K562 (cell line): ENCODE measurements at regions not wholly inside any gene's neighbourhood (a gene's known extent, or its start where the extent isn't known, plus 50 kb on each side); places are given as distances from the start of the nearest gene placed in this dataset.

ENCODE experiments used
- ATAC-seq: fragments of 200-7000 bp; cut with Tn5 transposase; 3 replicates; pipeline ENCODE4 v1.9.1; 2020; ENCODE audit warnings: moderate library complexity
- BruUV-seq: library from RNA; stranded (reverse); fragments of 400-500 nt; replicated peaks from 2 replicates; lab custom pipeline; 2021; lab: Mats Ljungman, UMichigan
- CTCF ChIA-PET: fragments of 300-600 bp; formaldehyde crosslinking; extraction: SDS; loops from one replicate; lab custom pipeline; 2021; ENCODE audit warnings: low intra/inter-chr PET ratio; lab: Yijun Ruan, JAX
- POLR2A ChIA-PET: fragments of 300-600, 350-650 bp; sonication (Branson Sonifier 250); formaldehyde crosslinking; extraction: SDS; loops from one replicate; lab custom pipeline; 2021; ENCODE audit warnings: antibody characterized with exemption, inconsistent platforms; lab: Yijun Ruan, JAX
- DNase-seq, 4 experiments: peaks; one replicate each; pipeline versions ENCODE4 v3.0.0 to v3.0.0-alpha.2; 2011 to 2018; ENCODE audit warnings: low spot score in 3 of 4, mixed read lengths in 3 of 4; ENCODE audit errors: extremely low read depth in 1 of 4
- FAIRE-seq: peaks from 2 replicates; lab custom pipeline; 2011; peaks lifted over from hg19 to GRCh38; lab: Jason Lieb, UNC
- H2AFZ ChIP-seq: 2 replicates; pipeline ENCODE4 v1.6.0; 2011; ENCODE audit warnings: low read depth, low read length, control low read depth, inconsistent platforms
- H3K27ac ChIP-seq: fragments of 200-600 bp; 3 replicates; pipeline ENCODE4 v1.8.0; 2011; ENCODE audit warnings: low read depth, mild to moderate bottlenecking, control low read depth, inconsistent platforms, low read length, moderate library complexity, mixed read lengths; ENCODE audit errors: extremely low read depth
- H3K27me3 ChIP-seq, 2 experiments: fragments of 300-600 bp in 1 of 2; 2 replicates in 1 of 2; 3 replicates in 1 of 2; pipeline versions ENCODE4 v1.6.0 to v1.8.0; 2011; ENCODE audit warnings: inconsistent platforms in 2 of 2, low read length in 2 of 2, mild to moderate bottlenecking in 1 of 2, mixed read lengths in 1 of 2, moderate library complexity in 1 of 2; ENCODE audit not compliant: control insufficient read depth in 2 of 2, insufficient read depth in 2 of 2
- H3K36me3 ChIP-seq: fragments of 300-600 bp; 3 replicates; pipeline ENCODE4 v1.8.0; 2011; ENCODE audit warnings: mild to moderate bottlenecking, low read length, inconsistent platforms; ENCODE audit not compliant: control insufficient read depth, insufficient read depth
- H3K4me1 ChIP-seq, 2 experiments: fragments of 200-600 bp in 1 of 2; replicated peaks in 1 of 2; 2 replicates in 1 of 2; 3 replicates in 1 of 2; pipeline versions ENCODE4 v1.5.1 to v1.8.0; 2011; ENCODE audit warnings: inconsistent platforms in 2 of 2, low read length in 2 of 2, mild to moderate bottlenecking in 1 of 2, mixed read lengths in 1 of 2, moderate library complexity in 1 of 2; ENCODE audit not compliant: control insufficient read depth in 2 of 2, insufficient read depth in 2 of 2
- H3K4me2 ChIP-seq: 2 replicates; pipeline ENCODE4 v1.6.1; 2011; ENCODE audit warnings: low read length, control low read depth, inconsistent platforms, mixed read lengths; ENCODE audit not compliant: insufficient read depth
- H3K4me3 ChIP-seq: fragments of 200-600 bp; sonication (generic), shearing (Covaris generic); 2 replicates; pipeline ENCODE4 v1.5.1; 2016; ENCODE audit warnings: control low read depth, inconsistent platforms
- H3K79me2 ChIP-seq: fragments of 200-600 bp; 3 replicates; pipeline ENCODE4 v1.8.0; 2011; ENCODE audit warnings: low read length, inconsistent platforms; ENCODE audit not compliant: control insufficient read depth, insufficient read depth
- H3K9ac ChIP-seq, 2 experiments: 2 replicates each; pipeline versions ENCODE4 v1.6.0 to v1.6.1; 2011; ENCODE audit warnings: low read depth in 2 of 2, low read length in 2 of 2, control low read depth in 1 of 2, inconsistent platforms in 1 of 2, mild to moderate bottlenecking in 1 of 2, mixed read lengths in 1 of 2; ENCODE audit not compliant: insufficient read depth in 1 of 2
- H3K9me1 ChIP-seq: one replicate; pipeline ENCODE4 v1.6.0; 2011; ENCODE audit warnings: inconsistent platforms, mild to moderate bottlenecking, low read length, moderate library complexity; ENCODE audit not compliant: control insufficient read depth, insufficient read depth
- H3K9me3 ChIP-seq: replicated peaks from 2 replicates; pipeline ENCODE4 v1.5.1; 2011; ENCODE audit warnings: low read depth, low read length, inconsistent platforms; ENCODE audit not compliant: control insufficient read depth, insufficient read depth
- H4K20me1 ChIP-seq: replicated peaks from 2 replicates; pipeline ENCODE4 v1.6.1; 2011; ENCODE audit warnings: low read length, inconsistent platforms, mixed read lengths; ENCODE audit not compliant: control insufficient read depth, insufficient read depth
- BACH1 ChIP-seq: fragments of 200-800 bp; sonication (Bioruptor generic); IDR thresholded peaks from 2 replicates; pipeline ENCODE4 v1.6.1; 2016; ENCODE audit warnings: missing genetic modification characterization, missing compliant biosample characterization
- MLX ChIP-seq, 2 experiments: fragments of 450-650 bp in 1 of 2; sonication (generic) in 1 of 2; formaldehyde crosslinking; conservative IDR thresholded peaks; 2 replicates each; pipeline versions ENCODE4 v1.4.0 to v1.8.1; 2020 to 2022; ENCODE audit warnings: mild to moderate bottlenecking in 1 of 2, missing genetic modification reagents in 1 of 2
- POLR3G ChIP-seq: IDR thresholded peaks from 2 replicates; pipeline ENCODE4 v1.6.1; 2011; ENCODE audit not compliant: insufficient read length, insufficient replicate concordance; ENCODE audit errors: extremely low read depth
- SMARCB1 ChIP-seq: IDR thresholded peaks from 2 replicates; pipeline ENCODE4 v1.6.1; 2011; ENCODE audit warnings: improper control_type of control experiment, low read depth; ENCODE audit not compliant: insufficient read length
- SMARCE1 ChIP-seq: fragments of 450-650 bp; IDR thresholded peaks from 2 replicates; pipeline ENCODE4 v1.7.1; 2016; ENCODE audit warnings: mild to moderate bottlenecking
- SNIP1 ChIP-seq: fragments of 450-650 bp; IDR thresholded peaks from 2 replicates; pipeline ENCODE4 v1.7.1; 2017; ENCODE audit warnings: low read depth, mild to moderate bottlenecking
- SREBF1 ChIP-seq: fragments of 150-350 bp; IDR thresholded peaks from 2 replicates; pipeline ENCODE4 v1.6.1; 2014; ENCODE audit warnings: antibody characterized with exemption, low read depth, low read length, borderline replicate concordance
- TCF15 ChIP-seq: fragments of 250-450 bp; sonication (Bioruptor Pico); IDR thresholded peaks from 2 replicates; pipeline ENCODE4 v1.8.0; 2022; ENCODE audit warnings: moderate library complexity, mild to moderate bottlenecking, inconsistent platforms
- TFE3 ChIP-seq: fragments of 450-650 bp; formaldehyde crosslinking; IDR thresholded peaks from 2 replicates; pipeline ENCODE4 v1.4.0; 2020; ENCODE audit warnings: mild to moderate bottlenecking, mixed read lengths
- ZFPM2 ChIP-seq: fragments of 250-450 bp; sonication (Bioruptor Pico); IDR thresholded peaks from 2 replicates; pipeline ENCODE4 v1.5.1; 2022; ENCODE audit warnings: mild to moderate bottlenecking
- WGBS: fragments of 100-300 bp; shearing (Covaris generic); methylation state at CpG from one replicate; pipeline ENCODE4 v1.1.6; 2016; ENCODE audit warnings: low coverage, mixed read lengths; ENCODE audit not compliant: insufficient coverage; ENCODE audit errors: missing lambda C conversion rate; 5-methylcytosine and 5-hydroxymethylcytosine counted together
- in situ Hi-C: fragments of 300-500 bp; cut with MboI; formaldehyde crosslinking; loops from 4 replicates; pipeline ENCODE4 v1.15.0; 2018; ENCODE audit warnings: inconsistent platforms, mixed read lengths
- intact Hi-C: fragments of 100-400 bp; cut with micrococcal nuclease; formaldehyde crosslinking; loops from 2 replicates; pipeline ENCODE4 v1.14.2; 2022

- H4K20me1 ChIP-seq: no peaks in the 10 kb centered on the region
- H3K4me2 ChIP-seq: no peak overlapping the region
- H3K27ac ChIP-seq: no peak overlapping the region
- H3K4me1 ChIP-seq: no peaks in the 10 kb centered on the region
- no peaks in the 10 kb centered on the region for H3K79me2 ChIP-seq
- in situ Hi-C loops (no loop called here), intact Hi-C loops (no loop called here)
- peaks cover 0 to 5% of the 10 kb centered on the region in 2 experiments; a peak in 2 of 5 replicates for H3K27me3 ChIP-seq
- no peak overlapping the region for H3K4me3 ChIP-seq
- no peak for TF ChIP-seq TFE3 (CRISPR knock-in tag)
- no peak for TF ChIP-seq SMARCB1
- TF ChIP-seq SMARCE1: no peak
- no peak for TF ChIP-seq SREBF1
- TF ChIP-seq POLR3G: no peak
- no peak for TF ChIP-seq BACH1
- no peak for TF ChIP-seq SNIP1
- no peak for TF ChIP-seq ZFPM2 (CRISPR knock-in tag)
- TF ChIP-seq TCF15 (CRISPR knock-in tag): no peak
- TF ChIP-seq MLX (CRISPR knock-in tag; conservative IDR thresholded peaks at IDR 0.05): no peak
- CTCF ChIA-PET: no interaction called here
- POLR2A ChIA-PET: no interaction called here
- 2% methylated on average over 4 of the region's 4 CpGs for WGBS
- DNase-seq (no peak), FAIRE-seq (no peak), ATAC-seq (no peak)
- BruUV-seq: no TSS peak
- H2AFZ ChIP-seq: no peak overlapping the region
- H3K9ac ChIP-seq: no peak overlapping the region
- no peaks in the 10 kb centered on the region for H3K36me3 ChIP-seq
- H3K9me3 ChIP-seq: no peaks in the 10 kb centered on the region
- H3K9me1 ChIP-seq: no peaks in the 10 kb centered on the region
Observed at GRCh38 chr6:137434640-137435039, 59.6 kb downstream of the OLIG3 start.
